Nephron progenitor cell (in vitro differentiated cells): ENCODE measurements at regions not wholly inside any gene's neighbourhood (a gene's known extent, or its start where the extent isn't known, plus 50 kb on each side); places are given as distances from the start of the nearest gene placed in this dataset.
"Not testable (repeated sequence)": the region's sequence is repeated elsewhere in the genome, so short reads cannot be mapped to it uniquely, and the experiment has no call there.

Experiments used
- DNase-seq: peaks from one replicate; pipeline ENCODE4 v3.0.0; 2021
- H3K27ac Mint-ChIP-seq: 2 replicates; pipeline ENCODE4 v1.8.0; 2021; ENCODE audit warnings: mild to moderate bottlenecking, moderate library complexity, mixed read lengths
- H3K27me3 Mint-ChIP-seq: 2 replicates; pipeline ENCODE4 v1.8.0; 2021; ENCODE audit warnings: mild to moderate bottlenecking, low read depth, mixed read lengths; ENCODE audit not compliant: poor library complexity
- H3K36me3 Mint-ChIP-seq: 2 replicates; pipeline ENCODE4 v1.8.0; 2021; ENCODE audit warnings: low read depth, mixed read lengths
- H3K4me1 Mint-ChIP-seq: 2 replicates; pipeline ENCODE4 v1.8.0; 2021; ENCODE audit warnings: mixed read lengths
- H3K4me3 Mint-ChIP-seq: 2 replicates; pipeline ENCODE4 v1.8.0; 2021; ENCODE audit warnings: mild to moderate bottlenecking, moderate library complexity, mixed read lengths
- H3K9me3 Mint-ChIP-seq: 2 replicates; pipeline ENCODE4 v1.8.0; 2021; ENCODE audit warnings: mild to moderate bottlenecking, moderate library complexity, mixed read lengths
- TF ChIP-seq, protein P1 (sequence below): fragments of 200-600 bp; sonication (generic); IDR thresholded peaks from 2 replicates; pipeline ENCODE4 v1.5.0; 2021; ENCODE audit warnings: antibody characterized with exemption

DNA sequence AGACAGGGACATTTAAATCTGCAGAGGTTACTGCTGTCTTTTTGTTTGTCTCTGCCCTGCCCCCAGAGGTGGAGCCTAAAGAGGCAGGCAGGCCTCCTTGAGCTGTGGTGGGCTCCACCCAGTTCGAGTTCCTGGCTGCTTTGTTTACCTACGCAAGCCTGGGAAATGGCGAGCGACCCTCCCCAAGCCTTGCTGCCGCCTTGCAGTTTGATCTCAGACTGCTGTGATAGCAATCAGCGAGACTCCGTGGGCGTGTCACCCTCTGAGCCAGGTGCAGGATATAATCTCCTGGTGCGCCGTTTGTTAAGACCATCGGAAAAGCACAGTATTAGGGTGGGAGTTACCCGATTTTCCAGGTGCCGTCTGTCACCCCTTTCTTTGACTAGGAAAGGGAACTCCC, 93.3 kb downstream of the ANKRD30BL start:
- not testable (repeated sequence) for H3K27me3 Mint-ChIP-seq, H3K36me3 Mint-ChIP-seq, H3K27ac Mint-ChIP-seq, H3K4me1 Mint-ChIP-seq, H3K4me3 Mint-ChIP-seq, DNase-seq
- H3K9me3 Mint-ChIP-seq, result peaks cover 48% of the 10 kb centered on the region

DNA sequence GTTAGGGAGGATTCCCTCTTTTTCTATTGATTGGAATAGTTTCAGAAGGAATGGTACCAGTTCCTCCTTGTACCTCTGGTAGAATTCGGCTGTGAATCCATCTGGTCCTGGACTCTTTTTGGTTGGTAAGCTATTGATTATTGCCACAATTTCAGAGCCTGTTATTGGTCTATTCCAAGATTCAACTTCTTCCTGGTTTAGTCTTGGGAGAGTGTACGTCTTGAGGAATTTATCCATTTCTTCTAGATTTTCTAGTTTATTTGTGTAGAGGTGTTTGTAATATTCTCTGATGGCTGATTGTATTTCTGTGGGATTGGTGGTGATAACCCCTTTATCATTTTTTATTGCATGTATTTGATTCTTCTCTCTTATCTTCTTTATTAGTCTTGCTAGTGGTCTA, 96.4 kb downstream of the ANKRD30BL start:
- not testable (repeated sequence) for H3K27ac Mint-ChIP-seq, H3K36me3 Mint-ChIP-seq, H3K4me1 Mint-ChIP-seq, H3K4me3 Mint-ChIP-seq, H3K27me3 Mint-ChIP-seq, DNase-seq
- H3K9me3 Mint-ChIP-seq, result peaks cover 48% of the 10 kb centered on the region

DNA sequence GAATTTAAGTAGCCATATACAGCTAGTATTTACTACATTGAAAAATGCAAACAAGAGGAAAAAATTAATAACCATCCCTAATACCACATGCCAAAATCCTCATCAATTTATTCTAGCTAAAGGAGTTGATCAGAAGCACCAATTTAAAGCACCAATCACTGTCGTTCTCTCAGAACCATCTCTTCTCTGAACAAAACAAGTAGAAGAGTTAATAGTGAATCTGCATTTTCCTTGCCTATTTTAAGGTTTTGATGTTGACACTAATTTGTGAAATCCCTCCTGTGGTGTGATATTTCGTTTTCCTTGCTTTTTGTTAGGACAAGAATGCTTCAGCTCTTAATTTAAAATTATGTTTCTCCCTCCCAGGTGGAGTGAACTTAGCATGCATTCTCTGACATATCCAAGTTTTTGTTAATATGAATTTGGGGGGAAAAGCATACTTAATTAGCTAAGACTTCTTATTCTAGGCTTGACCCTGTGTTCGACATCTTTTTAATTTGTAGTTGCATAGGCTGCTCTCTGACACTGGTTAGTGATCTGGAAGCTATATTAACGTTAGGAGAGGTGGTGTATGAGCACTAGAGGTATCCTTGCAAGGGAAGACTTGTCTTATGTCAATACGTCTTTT, 122.0 kb downstream of the ANKRD30BL start:
- peak overlapping the region; percentile 52 for H3K4me3 Mint-ChIP-seq

DNA sequence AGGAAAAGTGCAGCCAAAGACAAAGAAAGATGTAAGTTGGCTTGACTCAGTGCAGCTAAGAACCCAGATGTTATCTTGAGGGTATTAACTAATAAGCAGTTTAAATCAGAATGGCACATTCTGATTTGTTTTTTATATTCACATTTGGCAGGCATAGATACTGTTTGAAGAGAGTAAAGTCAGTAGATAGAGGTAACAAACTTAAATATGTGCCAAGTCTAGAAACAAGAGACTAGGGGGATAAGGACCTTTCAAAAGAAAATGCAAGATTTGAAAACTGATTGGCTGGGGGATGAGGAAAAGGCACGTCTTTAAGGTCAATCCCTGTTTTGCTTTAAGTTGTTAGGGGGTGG, 122.9 kb downstream of the ANKRD30BL start:
- Mint-ChIP-seq H3K9me3 (peaks cover 14% of the 10 kb centered on the region), H3K4me3 (peak overlapping the region; percentile 93), H3K27me3 (peaks cover 50% of the 10 kb centered on the region)
- DNase-seq, H3K27ac Mint-ChIP-seq, H3K4me1 Mint-ChIP-seq, H3K36me3 Mint-ChIP-seq: not testable (repeated sequence)

More for the DNA sequence above, 122.0 kb downstream of the ANKRD30BL start:
- DNase-seq, H3K27ac Mint-ChIP-seq, H3K4me1 Mint-ChIP-seq, H3K36me3 Mint-ChIP-seq: not testable (repeated sequence)
- H3K9me3 Mint-ChIP-seq, result peaks cover 14% of the 10 kb centered on the region
- peaks cover 55% of the 10 kb centered on the region for H3K27me3 Mint-ChIP-seq

DNA sequence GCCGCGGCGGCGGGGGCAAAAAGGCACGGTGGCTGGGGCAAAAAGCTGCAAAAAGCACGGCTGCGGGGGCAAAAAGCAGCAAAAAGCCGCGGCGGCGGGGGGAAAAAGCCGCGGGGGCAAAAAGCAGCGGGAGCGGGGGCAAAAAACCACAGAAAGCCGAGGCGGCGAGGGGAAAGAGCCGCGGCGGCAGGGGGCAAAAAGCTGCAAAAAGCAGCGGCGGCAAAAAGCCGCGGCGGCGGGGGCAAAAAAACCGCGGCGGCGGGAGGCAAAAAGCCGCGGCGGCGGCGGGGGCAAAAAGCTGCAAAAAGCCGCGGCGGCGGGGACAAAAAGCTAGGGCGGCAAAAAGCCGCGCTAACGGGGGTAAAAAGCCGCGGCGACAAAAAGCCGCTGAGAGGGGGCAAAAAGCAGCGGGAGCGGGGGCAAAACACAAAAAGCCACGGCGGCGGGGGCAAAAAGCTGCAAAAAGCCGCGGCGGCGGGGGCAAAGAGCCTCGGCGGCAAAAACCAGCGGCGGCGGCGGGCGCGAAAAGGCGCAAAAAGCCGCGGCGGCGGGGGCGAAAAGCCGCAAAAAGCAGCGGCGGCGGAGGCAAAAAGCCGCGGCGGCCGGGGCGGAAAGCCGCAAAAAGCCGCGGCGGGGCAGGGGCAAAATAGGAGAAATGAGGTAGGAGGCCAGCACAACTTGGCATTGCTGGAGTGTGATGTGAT, 123.4 kb downstream of the ANKRD30BL start:
- TF ChIP-seq, protein P1, sequence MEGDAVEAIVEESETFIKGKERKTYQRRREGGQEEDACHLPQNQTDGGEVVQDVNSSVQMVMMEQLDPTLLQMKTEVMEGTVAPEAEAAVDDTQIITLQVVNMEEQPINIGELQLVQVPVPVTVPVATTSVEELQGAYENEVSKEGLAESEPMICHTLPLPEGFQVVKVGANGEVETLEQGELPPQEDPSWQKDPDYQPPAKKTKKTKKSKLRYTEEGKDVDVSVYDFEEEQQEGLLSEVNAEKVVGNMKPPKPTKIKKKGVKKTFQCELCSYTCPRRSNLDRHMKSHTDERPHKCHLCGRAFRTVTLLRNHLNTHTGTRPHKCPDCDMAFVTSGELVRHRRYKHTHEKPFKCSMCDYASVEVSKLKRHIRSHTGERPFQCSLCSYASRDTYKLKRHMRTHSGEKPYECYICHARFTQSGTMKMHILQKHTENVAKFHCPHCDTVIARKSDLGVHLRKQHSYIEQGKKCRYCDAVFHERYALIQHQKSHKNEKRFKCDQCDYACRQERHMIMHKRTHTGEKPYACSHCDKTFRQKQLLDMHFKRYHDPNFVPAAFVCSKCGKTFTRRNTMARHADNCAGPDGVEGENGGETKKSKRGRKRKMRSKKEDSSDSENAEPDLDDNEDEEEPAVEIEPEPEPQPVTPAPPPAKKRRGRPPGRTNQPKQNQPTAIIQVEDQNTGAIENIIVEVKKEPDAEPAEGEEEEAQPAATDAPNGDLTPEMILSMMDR, result no peak
- Mint-ChIP-seq H3K27me3 (peaks cover 47% of the 10 kb centered on the region), H3K36me3 (no peaks in the 10 kb centered on the region), H3K27ac (no peak overlapping the region), H3K4me3 (peak overlapping the region; percentile 93), H3K9me3 (peaks cover 11% of the 10 kb centered on the region), H3K4me1 (peaks cover 7% of the 10 kb centered on the region)
- peak; percentile 50 for DNase-seq

DNA sequence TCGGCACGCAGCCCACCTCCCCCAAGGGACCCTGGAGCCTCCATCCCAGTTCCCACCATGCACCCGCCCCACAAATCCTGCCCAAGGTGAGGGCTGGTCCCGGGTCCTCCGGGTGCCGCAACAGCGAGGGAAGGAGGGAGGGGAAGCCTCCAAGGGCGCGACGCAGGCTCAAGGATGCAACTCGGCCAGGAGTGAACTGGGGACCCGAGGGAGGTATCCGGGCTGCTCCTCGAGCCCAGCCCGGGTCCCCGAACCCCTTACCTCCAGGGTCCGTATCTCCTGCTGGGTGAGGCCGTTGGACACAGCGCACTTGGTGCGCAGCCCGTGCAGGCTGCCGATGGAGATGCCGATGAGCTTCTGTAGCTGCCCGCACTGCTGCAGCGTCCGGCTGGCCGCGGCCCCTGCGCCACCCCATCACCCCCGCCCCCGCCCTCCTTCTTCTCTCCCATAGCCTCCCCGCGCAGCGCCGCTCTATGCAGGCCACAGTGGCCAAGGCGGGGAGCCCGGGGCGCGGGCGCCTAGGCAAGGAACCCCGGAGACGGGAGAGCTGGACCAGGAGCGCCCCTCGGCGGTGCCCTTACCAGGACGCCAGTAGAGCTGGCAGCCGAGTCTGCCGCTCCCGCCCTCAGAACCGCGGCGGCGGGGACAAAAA, 124.1 kb downstream of the ANKRD30BL start:
- H3K9me3 Mint-ChIP-seq, result peaks cover 7% of the 10 kb centered on the region
- H3K4me1 Mint-ChIP-seq, result peaks cover 7% of the 10 kb centered on the region
- H3K36me3 Mint-ChIP-seq, result no peaks in the 10 kb centered on the region
- TF ChIP-seq, protein P1, result no peak
- H3K4me3 Mint-ChIP-seq, result peak overlapping the region; percentile 93
- peak; percentile 68 for DNase-seq
- H3K27me3 Mint-ChIP-seq, result peaks cover 42% of the 10 kb centered on the region
- H3K27ac Mint-ChIP-seq, result no peak overlapping the region

DNA sequence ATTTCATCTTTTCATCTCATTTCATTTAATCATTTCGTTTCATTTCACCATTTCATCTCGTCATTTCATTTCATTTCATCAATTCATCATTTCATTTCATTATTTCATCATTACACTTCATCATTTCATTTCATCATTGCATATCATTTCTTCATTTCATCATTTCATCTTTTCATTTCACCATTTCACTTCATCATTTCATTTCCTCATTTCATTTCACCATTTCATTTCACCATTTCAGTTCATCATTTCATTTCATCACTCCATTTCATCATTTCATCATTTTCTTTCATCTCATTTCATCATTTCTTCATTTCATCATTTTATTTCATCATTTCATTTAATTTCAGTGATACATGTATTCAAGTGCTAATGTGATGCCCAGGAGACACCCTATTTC, 127.1 kb downstream of the ANKRD30BL start:
- H3K36me3 Mint-ChIP-seq, result no peaks in the 10 kb centered on the region
- peaks cover 7% of the 10 kb centered on the region for H3K4me1 Mint-ChIP-seq
- DNase-seq, result no peak
- H3K27ac Mint-ChIP-seq, result no peak overlapping the region
- H3K27me3 Mint-ChIP-seq, result peaks cover 21% of the 10 kb centered on the region
- TF ChIP-seq, protein P1, result no peak
- H3K9me3 Mint-ChIP-seq, result no peaks in the 10 kb centered on the region
- no peak overlapping the region for H3K4me3 Mint-ChIP-seq
